Mesodermal cell (in vitro differentiated cells): ENCODE measurements at regions not wholly inside any gene's neighbourhood (a gene's known extent, or its start where the extent isn't known, plus 50 kb on each side); places are given as distances from the start of the nearest gene placed in this dataset.

Experiments
- H3K27ac ChIP-seq: 2 replicates; pipeline ENCODE4 v1.7.0; 2013; ENCODE audit warnings: mild to moderate bottlenecking, low read depth, low read length, moderate library complexity; ENCODE audit not compliant: severe bottlenecking
- H3K36me3 ChIP-seq: 2 replicates; pipeline ENCODE4 v1.7.1; 2013; ENCODE audit warnings: mild to moderate bottlenecking, low read length, moderate library complexity; ENCODE audit not compliant: control insufficient read depth, insufficient read depth
- H3K4me1 ChIP-seq: one replicate; pipeline ENCODE4 v1.7.1; 2013; ENCODE audit warnings: mild to moderate bottlenecking, low read length; ENCODE audit not compliant: insufficient read depth, control insufficient read depth, poor library complexity, severe bottlenecking
- H3K4me3 ChIP-seq: 2 replicates; pipeline ENCODE4 v1.7.0; 2013; ENCODE audit warnings: low read length, control low read depth, mild to moderate bottlenecking; ENCODE audit not compliant: insufficient read depth, poor library complexity, severe bottlenecking; ENCODE audit errors: extremely low read depth
- H3K9me3 ChIP-seq: 2 replicates; pipeline ENCODE4 v1.7.1; 2013; ENCODE audit warnings: mild to moderate bottlenecking, low read length, moderate library complexity; ENCODE audit not compliant: control insufficient read depth
- WGBS, 2 experiments: methylation state at CpG; one replicate each; pipeline ENCODE4 v1.1.5; 2013; ENCODE audit warnings: missing lambda C conversion rate in 2 of 2; ENCODE audit not compliant: insufficient coverage in 2 of 2; 5-methylcytosine and 5-hydroxymethylcytosine counted together

- H3K27ac ChIP-seq = no peak overlapping the region
- H3K4me3 ChIP-seq = no peak overlapping the region
- no peaks in the 10 kb centered on the region for H3K36me3 ChIP-seq
- no peaks in the 10 kb centered on the region for H3K4me1 ChIP-seq
- H3K9me3 ChIP-seq = no peaks in the 10 kb centered on the region
- WGBS, 2 experiments = 85 to 88% methylated on average over 9 of the region's 11 CpGs
Observed at GRCh38 chr19:31575846-31576335, 226.7 kb upstream of the TSHZ3 start.

GRCh38 chr19:31578326-31578725 lies 229.1 kb upstream of the TSHZ3 start:
- no peaks in the 10 kb centered on the region for H3K9me3 ChIP-seq
- 88 to 94% methylated on average over 2 to 3 of the region's 3 CpGs for WGBS, 2 experiments
- H3K4me3 ChIP-seq = no peak overlapping the region
- no peaks in the 10 kb centered on the region for H3K36me3 ChIP-seq
- peaks cover 8% of the 10 kb centered on the region for H3K4me1 ChIP-seq
- no peak overlapping the region for H3K27ac ChIP-seq

- Histone ChIP-seq H3K9me3 (no peaks in the 10 kb centered on the region), H3K36me3 (no peaks in the 10 kb centered on the region), H3K27ac (peak overlapping the region; percentile 55), H3K4me1 (peaks cover 25% of the 10 kb centered on the region), H3K4me3 (no peak overlapping the region)
- 83% methylated on average over 1 of the region's 1 CpG; no CpG with 5 or more reads in 1 of the 2 experiments for WGBS, 2 experiments
Observed at GRCh38 chr19:31583148-31583547, 233.9 kb upstream of the TSHZ3 start.

GRCh38 chr19:31586282-31586681 lies 237.0 kb upstream of the TSHZ3 start:
- 67 to 80% methylated on average over 1 of the region's 3 CpGs for WGBS, 2 experiments
- Histone ChIP-seq H3K9me3 (no peaks in the 10 kb centered on the region), H3K36me3 (no peaks in the 10 kb centered on the region), H3K4me3 (no peak overlapping the region), H3K27ac (no peak overlapping the region), H3K4me1 (peaks cover 25% of the 10 kb centered on the region)

GRCh38 chr19:31589109-31589508 lies 239.9 kb upstream of the TSHZ3 start:
- Histone ChIP-seq H3K27ac (no peak overlapping the region), H3K4me1 (peaks cover 15% of the 10 kb centered on the region), H3K4me3 (no peak overlapping the region), H3K9me3 (no peaks in the 10 kb centered on the region), H3K36me3 (no peaks in the 10 kb centered on the region)
- 82 to 86% methylated on average over 6 of the region's 7 CpGs for WGBS, 2 experiments

- Histone ChIP-seq H3K9me3 (no peaks in the 10 kb centered on the region), H3K4me3 (no peak overlapping the region), H3K36me3 (no peaks in the 10 kb centered on the region), H3K4me1 (peaks cover 10% of the 10 kb centered on the region), H3K27ac (no peak overlapping the region)
- WGBS, 2 experiments = 89 to 100% methylated on average over 1 of the region's 1 CpG
Observed at GRCh38 chr19:31591258-31591657, 242.0 kb upstream of the TSHZ3 start.

- H3K4me3 ChIP-seq = no peak overlapping the region
- 95 to 96% methylated on average over 14 of the region's 14 CpGs for WGBS, 2 experiments
- no peaks in the 10 kb centered on the region for H3K36me3 ChIP-seq
Observed at GRCh38 chr19:31592456-31592855, 243.2 kb upstream of the TSHZ3 start.

GRCh38 chr19:31594701-31595100 lies 245.5 kb upstream of the TSHZ3 start:
- WGBS, 2 experiments = 100% methylated on average over 1 to 2 of the region's 6 CpGs
- H3K36me3 ChIP-seq = no peaks in the 10 kb centered on the region
- no peak overlapping the region for H3K27ac ChIP-seq
- no peaks in the 10 kb centered on the region for H3K9me3 ChIP-seq
- H3K4me1 ChIP-seq = no peaks in the 10 kb centered on the region
- no peak overlapping the region for H3K4me3 ChIP-seq

More at GRCh38 chr19:31592456-31592855, 243.2 kb upstream of the TSHZ3 start:
- Histone ChIP-seq H3K4me1 (peaks cover under 1% of the 10 kb centered on the region), H3K9me3 (no peaks in the 10 kb centered on the region), H3K27ac (no peak overlapping the region)

- no peaks in the 10 kb centered on the region for H3K4me1 ChIP-seq
- WGBS, 2 experiments = 85 to 94% methylated on average over 3 to 4 of the region's 4 CpGs
- H3K9me3 ChIP-seq = no peaks in the 10 kb centered on the region
- no peak overlapping the region for H3K4me3 ChIP-seq
- H3K27ac ChIP-seq = no peak overlapping the region
- no peaks in the 10 kb centered on the region for H3K36me3 ChIP-seq
Observed at GRCh38 chr19:31595521-31595920, 246.3 kb upstream of the TSHZ3 start.

- no peaks in the 10 kb centered on the region for H3K4me1 ChIP-seq
- H3K4me3 ChIP-seq = no peak overlapping the region
- WGBS, 2 experiments = 91 to 93% methylated on average over 5 to 8 of the region's 8 CpGs
- no peak overlapping the region for H3K27ac ChIP-seq
- H3K36me3 ChIP-seq = no peaks in the 10 kb centered on the region
- no peaks in the 10 kb centered on the region for H3K9me3 ChIP-seq
Observed at GRCh38 chr19:31596751-31597150, 247.5 kb upstream of the TSHZ3 start.

GRCh38 chr19:31597616-31598015 lies 248.4 kb upstream of the TSHZ3 start:
- H3K36me3 ChIP-seq = no peaks in the 10 kb centered on the region
- no peaks in the 10 kb centered on the region for H3K4me1 ChIP-seq
- no peak overlapping the region for H3K4me3 ChIP-seq
- H3K27ac ChIP-seq = no peak overlapping the region
- H3K9me3 ChIP-seq = no peaks in the 10 kb centered on the region
- 90 to 96% methylated on average over 6 to 7 of the region's 9 CpGs for WGBS, 2 experiments
